Islet of Langerhans (tissue), 1 donor: ENCODE measurements at regions not wholly inside any gene's neighbourhood (a gene's known extent, or its start where the extent isn't known, plus 50 kb on each side); places are given as distances from the start of the nearest gene placed in this dataset.

Source experiments
- FAIRE-seq: peaks from one replicate; lab custom pipeline; 2011; peaks lifted over from hg19 to GRCh38; lab: Jason Lieb, UNC

GRCh38 chr4:24719615-24720014, 75.8 kb upstream of the SOD3 start:
- FAIRE-seq, result no peak

- FAIRE-seq, result no peak
Observed at GRCh38 chr4:24720436-24720835, 74.9 kb upstream of the SOD3 start.

GRCh38 chr4:24720979-24721378, 74.4 kb upstream of the SOD3 start:
- no peak for FAIRE-seq

- FAIRE-seq, result no peak
Observed at GRCh38 chr4:24722026-24722568, 73.3 kb upstream of the SOD3 start.

GRCh38 chr4:24727390-24728224, 67.8 kb upstream of the SOD3 start:
- no peak for FAIRE-seq

GRCh38 chr4:24729119-24729730, 66.1 kb upstream of the SOD3 start:
- FAIRE-seq, result no peak

- no peak for FAIRE-seq
Observed at GRCh38 chr4:24730256-24731001, 64.9 kb upstream of the SOD3 start.

GRCh38 chr4:24731448-24731847, 63.9 kb upstream of the SOD3 start:
- FAIRE-seq, result no peak

GRCh38 chr4:24734511-24734910, 60.9 kb upstream of the SOD3 start:
- FAIRE-seq, result no peak

- FAIRE-seq, result no peak
Observed at GRCh38 chr4:24736066-24736465, 59.3 kb upstream of the SOD3 start.

GRCh38 chr4:24741910-24742309, 53.5 kb upstream of the SOD3 start:
- no peak for FAIRE-seq

- no peak for FAIRE-seq
Observed at GRCh38 chr4:24742335-24742734, 53.0 kb upstream of the SOD3 start.

GRCh38 chr4:24742773-24743172, 52.6 kb upstream of the SOD3 start:
- no peak for FAIRE-seq

- no peak for FAIRE-seq
Observed at GRCh38 chr4:24743206-24743605, 52.2 kb upstream of the SOD3 start.

- FAIRE-seq, result no peak
Observed at GRCh38 chr4:24743927-24744326, 51.4 kb upstream of the SOD3 start.

- FAIRE-seq, result no peak
Observed at GRCh38 chr4:24745172-24745895, 50.0 kb upstream of the SOD3 start.
